Ishikawa (cell line): ENCODE measurements at regions not wholly inside any gene's neighbourhood (a gene's known extent, or its start where the extent isn't known, plus 50 kb on each side); places are given as distances from the start of the nearest gene placed in this dataset.

Experiments used
- CEBPB ChIP-seq: IDR thresholded peaks from 2 replicates; pipeline ENCODE4 v1.6.1; 2012
- CREB1 ChIP-seq: IDR thresholded peaks from 2 replicates; pipeline ENCODE4 v1.6.1; 2012; ENCODE audit warnings: low read depth
- EGR1 ChIP-seq: IDR thresholded peaks from 2 replicates; pipeline ENCODE4 v1.6.1; 2012
- EP300 ChIP-seq: IDR thresholded peaks from 2 replicates; pipeline ENCODE4 v1.6.1; 2012; ENCODE audit warnings: borderline replicate concordance
- FOXM1 ChIP-seq: IDR thresholded peaks from 2 replicates; pipeline ENCODE4 v1.6.1; 2012; ENCODE audit warnings: low read depth, borderline replicate concordance
- NFIC ChIP-seq: IDR thresholded peaks from 2 replicates; pipeline ENCODE4 v1.6.1; 2012
- RAD21 ChIP-seq: IDR thresholded peaks from 2 replicates; pipeline ENCODE4 v1.6.1; 2012; ENCODE audit warnings: low read depth
- REST ChIP-seq: IDR thresholded peaks from 2 replicates; pipeline ENCODE4 v1.6.1; 2012; ENCODE audit warnings: low read depth, mild to moderate bottlenecking
- TAF1 ChIP-seq: IDR thresholded peaks from 2 replicates; pipeline ENCODE4 v1.6.1; 2012; ENCODE audit warnings: low read depth, mild to moderate bottlenecking
- TCF12 ChIP-seq: IDR thresholded peaks from 2 replicates; pipeline ENCODE4 v1.6.1; 2012; ENCODE audit warnings: low read depth
- TEAD4 ChIP-seq: IDR thresholded peaks from 2 replicates; pipeline ENCODE4 v1.6.1; 2012
- YY1 ChIP-seq: IDR thresholded peaks from 2 replicates; pipeline ENCODE4 v1.6.1; 2012; ENCODE audit warnings: low read depth
- ZBTB7A ChIP-seq: IDR thresholded peaks from 2 replicates; pipeline ENCODE4 v1.6.1; 2012; ENCODE audit warnings: low read depth
- TF ChIP-seq, protein P1 (sequence below): IDR thresholded peaks from 2 replicates; pipeline ENCODE4 v1.6.1; 2012
- TF ChIP-seq, protein P2 (sequence below): IDR thresholded peaks from 2 replicates; pipeline ENCODE4 v1.6.1; 2012

DNA sequence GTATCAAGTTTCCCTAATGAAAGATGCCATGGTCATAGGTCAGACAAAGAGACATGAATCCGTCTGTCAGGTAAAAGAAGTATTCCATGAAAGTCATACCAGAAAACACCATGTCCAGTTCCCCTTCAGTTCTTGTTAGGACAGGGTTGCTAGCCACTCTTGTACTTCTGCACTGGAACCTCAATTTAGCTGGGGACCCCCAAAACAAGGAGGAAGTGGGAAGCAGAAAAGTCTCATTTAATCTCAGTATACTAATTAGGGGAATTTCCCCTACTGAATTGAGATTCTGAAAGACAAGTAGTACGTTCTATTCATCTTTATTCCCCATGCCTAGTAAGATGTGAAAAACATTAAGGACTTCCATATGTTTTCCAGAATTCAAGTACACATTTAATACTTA lies 1289.9 kb upstream of the B3GALT2 start:
- TF ChIP-seq YY1 (no peak), RAD21 (no peak), CEBPB (no peak), CREB1 (no peak), TEAD4 (no peak)
- TF ChIP-seq, protein P1, sequence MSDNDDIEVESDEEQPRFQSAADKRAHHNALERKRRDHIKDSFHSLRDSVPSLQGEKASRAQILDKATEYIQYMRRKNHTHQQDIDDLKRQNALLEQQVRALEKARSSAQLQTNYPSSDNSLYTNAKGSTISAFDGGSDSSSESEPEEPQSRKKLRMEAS: no peak
- TF ChIP-seq, protein P2, sequence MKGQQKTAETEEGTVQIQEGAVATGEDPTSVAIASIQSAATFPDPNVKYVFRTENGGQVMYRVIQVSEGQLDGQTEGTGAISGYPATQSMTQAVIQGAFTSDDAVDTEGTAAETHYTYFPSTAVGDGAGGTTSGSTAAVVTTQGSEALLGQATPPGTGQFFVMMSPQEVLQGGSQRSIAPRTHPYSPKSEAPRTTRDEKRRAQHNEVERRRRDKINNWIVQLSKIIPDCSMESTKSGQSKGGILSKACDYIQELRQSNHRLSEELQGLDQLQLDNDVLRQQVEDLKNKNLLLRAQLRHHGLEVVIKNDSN: no peak

DNA sequence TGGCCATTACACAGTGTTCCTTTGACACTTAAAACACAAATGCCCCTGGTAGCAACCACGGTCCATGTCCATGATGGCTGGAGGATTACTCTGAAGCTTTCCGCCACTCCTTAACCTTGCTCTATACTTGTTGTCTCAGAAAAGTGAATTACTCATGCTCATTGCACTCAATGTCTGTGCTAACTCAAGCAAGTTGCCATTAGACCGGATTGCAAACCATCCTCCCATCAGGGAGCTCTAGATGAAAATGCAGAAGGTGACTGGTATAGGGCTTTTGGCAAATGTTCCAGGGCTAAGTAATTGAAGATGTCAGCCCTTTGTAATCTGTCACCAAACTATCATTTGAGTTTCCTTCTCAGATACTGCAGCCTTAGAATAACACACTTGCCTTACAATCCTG lies 1288.3 kb upstream of the B3GALT2 start:
- TF ChIP-seq TAF1 (no peak), ZBTB7A (no peak), FOXM1 (no peak), EGR1 (no peak), YY1 (no peak), TEAD4 (no peak), CREB1 (no peak), CEBPB (no peak), RAD21 (no peak), EP300 (no peak), REST (no peak), NFIC (no peak), TCF12 (no peak)
- TF ChIP-seq, protein P1: no peak
- TF ChIP-seq, protein P2: no peak

DNA sequence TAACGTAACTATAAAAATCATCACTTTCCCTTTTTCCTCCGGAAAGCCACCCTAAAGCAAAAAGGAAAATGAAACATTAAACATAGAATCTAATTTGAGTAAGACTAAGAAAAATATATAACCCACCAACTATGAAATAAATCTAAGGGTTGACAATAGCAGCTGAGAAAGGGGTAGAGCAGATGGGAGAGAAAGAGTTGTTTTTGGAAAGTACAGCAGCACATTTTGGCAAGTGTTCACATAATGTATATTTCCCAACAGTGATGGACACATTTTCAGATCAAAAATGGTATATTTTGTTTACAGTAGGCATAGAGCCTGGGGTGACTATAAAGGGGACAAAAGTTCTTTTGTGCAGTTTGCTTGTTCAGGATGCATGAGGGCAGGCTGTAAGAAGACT lies 1287.4 kb upstream of the B3GALT2 start:
- no peak for TF ChIP-seq TCF12
- TF ChIP-seq EP300: no peak
- TF ChIP-seq EGR1: no peak
- TF ChIP-seq REST: no peak
- TF ChIP-seq FOXM1: no peak
- TF ChIP-seq TAF1: no peak
- no peak for TF ChIP-seq CREB1

GRCh38 chr1:194469282-194469681 lies 1282.9 kb upstream of the B3GALT2 start:
- TF ChIP-seq REST: no peak
- no peak for TF ChIP-seq EP300
- TF ChIP-seq, protein P2: no peak
- TF ChIP-seq FOXM1: no peak
- TF ChIP-seq RAD21: no peak
- no peak for TF ChIP-seq NFIC
- TF ChIP-seq TAF1: no peak

DNA sequence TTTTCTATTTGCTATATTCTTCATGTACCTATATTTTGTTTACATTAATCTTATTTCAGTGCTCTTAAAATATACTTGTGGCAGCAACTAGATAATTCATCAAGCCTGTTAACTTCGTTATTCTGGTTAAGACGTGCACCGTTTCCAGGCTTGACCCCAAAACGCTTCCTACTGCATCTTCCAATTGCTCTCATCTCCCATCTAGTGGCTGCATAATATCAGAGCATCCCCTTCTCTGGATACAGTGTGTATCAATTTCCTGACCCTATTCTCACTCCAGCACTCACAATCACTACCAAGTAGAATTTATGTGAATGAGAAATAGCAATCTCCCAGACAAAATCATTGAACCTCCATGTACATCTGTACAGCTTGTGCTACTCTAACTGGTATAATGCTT lies 1280.3 kb upstream of the B3GALT2 start:
- TF ChIP-seq CREB1 (no peak), TEAD4 (no peak), REST (no peak), TCF12 (no peak)
